ENCODE measurements at regions not wholly inside any gene's neighbourhood (a gene's known extent, or its start where the extent isn't known, plus 50 kb on each side); places are given as distances from the start of the nearest gene placed in this dataset.
"Not testable (repeated sequence)": the region's sequence is repeated elsewhere in the genome, so short reads cannot be mapped to it uniquely, and the experiment has no call there.

GRCh38 chr16:88145824-88146405 is 194.7 kb downstream of the BANP start:
- not testable (repeated sequence) for ATAC-seq; DNase-seq (ENCODE audit: low spot score)

DNA sequence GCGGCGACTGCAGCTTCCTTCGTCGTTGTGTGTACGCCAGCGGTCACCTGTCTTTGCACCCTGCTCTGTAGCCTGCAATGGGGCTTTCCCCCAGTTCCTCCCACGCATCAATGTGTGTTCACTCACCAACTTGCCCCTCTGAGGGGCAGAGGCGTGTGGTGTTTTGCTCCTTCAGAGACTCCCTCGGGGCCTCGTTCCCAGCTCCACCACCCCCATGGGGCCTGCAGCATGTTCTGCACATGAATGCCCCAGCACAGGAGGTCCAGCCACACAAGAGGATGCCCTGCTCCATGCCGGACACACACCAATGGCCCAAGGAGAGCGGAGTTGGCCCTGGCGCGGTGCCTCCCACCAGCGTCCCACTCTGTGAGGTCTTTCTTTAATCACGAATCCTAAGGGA is 196.8 kb downstream of the BANP start:
- DNase-seq (ENCODE audit: low spot score); ATAC-seq: not testable (repeated sequence)

DNA sequence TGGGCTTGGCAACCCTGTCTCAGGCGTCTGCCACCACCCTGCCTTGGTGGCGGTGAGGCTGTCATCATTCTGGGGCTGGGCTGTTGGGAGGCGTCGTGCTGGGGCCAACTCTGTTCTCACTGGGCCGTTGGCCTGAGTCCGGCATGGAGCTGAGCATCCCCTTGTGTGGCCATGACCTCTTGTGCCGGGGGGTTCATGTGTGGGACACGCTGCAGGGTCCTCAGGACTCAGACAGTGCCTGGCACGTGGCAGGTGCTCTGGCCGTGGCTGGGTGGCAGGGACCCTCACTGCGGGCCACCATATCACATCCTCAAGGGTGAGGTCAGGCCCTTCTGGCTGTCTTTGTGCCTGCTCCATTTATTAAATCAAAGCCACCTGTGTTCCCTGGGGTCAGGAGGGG is 197.4 kb downstream of the BANP start:
- ATAC-seq; DNase-seq (ENCODE audit: low spot score): not testable (repeated sequence)

- ATAC-seq; DNase-seq (ENCODE audit: low spot score): not testable (repeated sequence)
These were observed 197.9 kb downstream of the BANP start for GRCh38 chr16:88149158-88149603.

DNA sequence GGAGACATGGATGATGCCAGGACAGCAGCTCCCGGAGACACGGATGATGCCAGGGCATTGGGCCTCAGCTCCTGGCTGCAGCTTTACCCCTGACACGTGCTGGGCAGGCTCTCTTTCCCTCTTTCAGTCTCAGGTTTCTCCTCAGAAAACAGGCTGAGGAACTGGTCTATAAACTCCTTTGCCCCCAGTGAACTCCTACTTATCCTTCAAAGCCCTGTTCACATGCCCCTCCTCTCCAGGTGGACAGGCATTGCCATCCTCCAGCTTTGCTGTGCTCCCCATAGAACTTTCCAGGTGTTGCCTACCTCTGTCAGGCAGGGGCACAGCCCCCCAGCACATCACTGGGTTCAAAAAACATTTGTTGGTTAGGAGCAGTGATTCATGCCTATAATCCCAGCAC is 198.4 kb downstream of the BANP start:
- ATAC-seq; DNase-seq (ENCODE audit: low spot score): not testable (repeated sequence)

GRCh38 chr16:88150456-88151128 is 199.4 kb downstream of the BANP start:
- not testable (repeated sequence) for DNase-seq (ENCODE audit: low spot score)
- ATAC-seq = peak; percentile 15

GRCh38 chr16:88151129-88151499 is 199.9 kb downstream of the BANP start:
- not testable (repeated sequence) for ATAC-seq; DNase-seq (ENCODE audit: low spot score)

DNA sequence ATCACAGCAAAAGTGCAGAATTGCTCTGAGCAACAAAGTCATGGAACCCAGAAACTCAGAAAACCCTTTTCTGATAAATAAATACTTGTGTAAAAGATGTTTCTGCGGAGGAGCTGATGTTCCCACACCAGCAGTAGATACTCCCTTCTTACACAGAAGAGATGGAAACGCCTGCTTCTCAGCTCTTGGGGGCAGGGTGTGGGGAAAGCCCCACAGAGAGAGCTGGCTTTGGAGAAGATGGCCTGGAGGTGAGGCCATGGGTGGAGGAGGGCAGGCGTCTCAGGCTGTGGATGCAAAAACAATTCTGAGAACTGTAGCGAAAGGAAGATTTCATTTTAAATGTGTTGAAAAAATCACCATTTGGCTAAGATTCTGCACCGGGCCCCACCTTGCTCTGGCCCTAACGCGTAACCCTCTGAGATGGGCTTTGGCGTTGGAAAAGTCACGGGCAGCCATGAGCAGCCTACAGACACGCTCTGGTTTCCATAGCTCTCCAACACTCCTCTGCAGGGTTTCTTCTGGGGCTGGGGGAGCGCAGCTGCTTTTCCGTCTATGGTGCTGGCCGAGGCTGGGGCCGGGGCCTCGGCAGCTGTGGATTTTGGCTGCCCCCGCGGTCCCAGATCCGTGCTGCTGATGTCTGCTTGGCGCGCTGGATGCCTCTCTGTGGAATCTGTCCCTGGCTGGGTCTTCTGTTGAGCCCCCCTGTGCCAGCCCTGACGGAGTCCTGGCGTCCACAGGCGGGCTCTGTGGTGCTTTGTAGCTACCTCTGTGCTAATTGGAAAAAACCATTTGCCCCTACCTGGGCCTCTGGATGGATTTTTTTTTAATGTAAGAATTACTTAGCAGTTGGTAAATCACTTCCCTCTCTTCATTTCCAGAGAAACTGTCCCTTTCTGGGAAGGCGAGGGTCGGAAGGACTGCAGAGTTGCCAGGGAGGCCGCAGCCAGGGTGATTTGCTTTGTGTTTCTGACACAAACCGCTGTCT is 200.9 kb downstream of the BANP start:
- ATAC-seq; DNase-seq (ENCODE audit: low spot score): not testable (repeated sequence)

DNA sequence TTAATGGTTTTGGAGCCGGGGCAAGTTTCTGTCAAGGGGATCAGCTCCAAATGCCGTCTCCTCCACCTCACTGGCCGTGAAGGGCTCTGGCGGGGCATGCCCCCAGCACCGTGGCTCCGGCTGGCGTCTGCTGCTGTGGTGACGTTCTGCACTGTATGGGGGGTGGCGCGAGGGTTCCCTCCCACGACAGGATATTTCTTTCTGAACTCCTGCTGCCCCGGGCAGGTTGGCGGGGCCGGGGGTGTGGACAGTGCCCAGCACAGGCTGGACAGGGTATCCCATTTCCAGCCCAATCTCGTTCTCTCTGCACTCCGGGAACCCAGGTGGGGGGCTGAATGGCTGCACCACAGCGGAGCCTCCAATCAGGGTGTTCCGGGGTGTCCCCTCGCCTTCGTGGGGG is 201.6 kb downstream of the BANP start:
- not testable (repeated sequence) for DNase-seq (ENCODE audit: low spot score); ATAC-seq

GRCh38 chr16:88153516-88153915 is 202.3 kb downstream of the BANP start:
- not testable (repeated sequence) for ATAC-seq; DNase-seq (ENCODE audit: low spot score)

GRCh38 chr16:88154886-88155285 is 203.7 kb downstream of the BANP start:
- not testable (repeated sequence) for DNase-seq (ENCODE audit: low spot score); ATAC-seq

DNA sequence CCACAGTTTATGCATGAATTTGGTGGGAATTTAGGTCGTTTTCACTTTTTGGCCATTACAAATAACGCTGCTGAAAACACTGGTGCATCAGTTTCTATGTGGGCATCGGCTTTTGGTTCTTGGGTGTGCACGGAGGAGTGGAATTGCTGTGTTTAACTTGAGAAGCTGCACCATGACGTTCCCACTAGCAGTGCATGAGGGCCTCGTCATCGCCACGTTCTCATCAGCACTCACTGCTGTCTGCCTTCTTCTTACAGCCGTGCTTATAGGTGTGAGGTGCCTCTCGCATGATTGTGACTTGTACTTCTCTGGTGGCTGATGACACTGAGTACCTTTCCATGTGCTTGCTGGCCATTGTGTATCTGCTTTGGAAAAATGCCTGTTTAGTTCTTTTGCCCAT is 204.4 kb downstream of the BANP start:
- not testable (repeated sequence) for ATAC-seq; DNase-seq (ENCODE audit: low spot score)

DNA sequence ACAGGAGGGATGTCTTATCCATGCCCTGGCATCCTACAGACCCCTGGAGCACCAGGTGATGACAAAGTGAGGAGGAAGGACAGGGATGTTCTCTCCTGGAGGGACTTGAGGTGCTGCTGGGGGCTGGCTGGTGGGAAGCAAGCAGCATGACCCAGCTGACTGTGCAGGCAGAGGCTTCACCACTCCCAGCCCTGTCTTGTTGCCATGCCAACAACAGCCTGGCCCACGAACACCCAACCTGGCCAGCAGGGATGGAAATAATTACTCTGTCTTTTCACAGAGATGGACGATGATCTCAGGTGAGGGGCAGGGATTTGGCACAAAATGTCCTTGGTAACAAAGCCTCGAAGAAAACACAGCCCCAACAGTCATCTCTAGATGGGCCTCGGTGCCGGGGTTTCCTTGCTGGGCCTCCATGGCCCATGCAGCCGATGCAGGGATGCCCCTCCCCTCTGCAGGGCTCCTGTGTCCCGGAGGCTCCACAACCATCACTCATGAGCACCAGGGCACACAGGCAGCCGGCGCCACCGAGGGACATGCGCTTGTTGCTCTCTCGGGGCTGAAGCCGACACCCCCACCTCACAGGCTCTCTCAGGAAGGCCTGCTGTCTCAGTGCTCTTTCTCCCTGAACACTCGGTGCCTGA is 205.5 kb downstream of the BANP start:
- ATAC-seq; DNase-seq (ENCODE audit: low spot score): not testable (repeated sequence)

- ATAC-seq; DNase-seq (ENCODE audit: low spot score): not testable (repeated sequence)
These were observed 206.5 kb downstream of the BANP start for GRCh38 chr16:88157686-88158085.

- ATAC-seq; DNase-seq (ENCODE audit: low spot score): not testable (repeated sequence)
These were observed 207.2 kb downstream of the BANP start for GRCh38 chr16:88158256-88159045.

GRCh38 chr16:88159046-88159896 is 208.0 kb downstream of the BANP start:
- not testable (repeated sequence) for DNase-seq (ENCODE audit: low spot score)

DNA sequence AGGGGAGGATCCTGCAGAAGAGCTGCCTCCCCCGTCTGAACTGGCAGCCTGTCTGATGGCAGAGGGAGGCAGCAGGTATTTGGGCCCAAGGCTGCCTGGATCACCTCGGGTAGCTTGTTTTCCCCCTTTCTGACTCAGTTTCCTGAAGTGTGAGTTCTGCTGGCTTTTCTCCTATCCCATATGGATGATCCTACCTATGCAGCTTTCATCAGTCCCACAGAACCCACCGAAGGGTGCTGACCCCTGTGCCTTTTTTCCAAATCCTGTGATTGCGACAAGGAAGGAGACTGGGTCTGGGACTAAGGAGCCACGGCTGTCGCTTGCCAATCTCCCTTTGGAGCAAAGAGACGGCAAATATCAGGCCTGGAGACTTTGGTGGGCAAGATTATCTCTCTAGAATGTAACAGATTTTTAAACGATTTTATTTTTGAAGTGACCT is 208.7 kb downstream of the BANP start:
- DNase-seq (ENCODE audit: low spot score); ATAC-seq: not testable (repeated sequence)

More at GRCh38 chr16:88159046-88159896, 208.0 kb downstream of the BANP start:
- not testable (repeated sequence) for ATAC-seq

DNA sequence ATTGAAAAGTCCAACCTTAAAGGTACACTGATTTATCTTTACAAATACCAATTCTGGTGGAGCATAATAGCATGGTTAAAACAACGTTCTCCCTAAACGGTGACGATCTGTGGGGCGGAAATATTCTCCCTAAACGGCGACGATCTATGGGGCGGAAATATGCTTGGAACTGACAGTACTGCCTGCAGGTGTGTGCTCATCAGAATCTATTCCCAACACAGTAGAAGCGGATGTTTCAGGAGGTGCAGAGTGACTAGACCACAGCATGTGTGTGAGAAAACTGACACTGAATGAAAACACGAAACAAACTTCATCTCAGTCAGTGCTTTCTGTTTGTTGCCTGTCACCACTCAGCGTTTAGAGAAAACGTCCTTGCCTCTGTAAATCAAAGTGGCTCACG is 210.0 kb downstream of the BANP start:
- ATAC-seq; DNase-seq (ENCODE audit: low spot score): not testable (repeated sequence)

Data from left lobe of liver (tissue), 2 donors.